Right forelimb (tissue), 1 donor: ENCODE measurements at regions not wholly inside any gene's neighbourhood (a gene's known extent, or its start where the extent isn't known, plus 50 kb on each side); places are given as distances from the start of the nearest gene placed in this dataset.

ENCODE experiments used
- DNase-seq: peaks from one replicate; pipeline ENCODE4 v3.0.0-alpha.2; 2018

DNA sequence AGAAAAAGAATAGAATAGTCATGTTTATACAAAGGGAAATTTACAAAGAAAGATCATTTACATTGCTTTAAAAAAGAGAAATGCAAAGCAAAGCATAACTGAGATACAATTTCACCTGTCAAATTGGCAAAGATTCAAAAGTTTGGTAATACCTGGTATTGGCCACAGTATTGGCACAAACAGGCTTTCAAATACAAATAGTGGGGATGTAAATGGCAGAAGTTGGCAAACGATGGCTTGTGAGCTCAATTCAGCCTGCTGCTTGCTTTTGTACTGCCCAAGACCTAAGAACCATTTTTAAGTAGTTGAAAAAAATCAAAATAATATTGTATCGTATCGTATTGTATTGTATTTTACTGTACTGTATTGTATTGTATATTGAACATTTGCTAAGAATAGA, 194.5 kb upstream of the JAG1 start:
- DNase-seq, result no peak

DNA sequence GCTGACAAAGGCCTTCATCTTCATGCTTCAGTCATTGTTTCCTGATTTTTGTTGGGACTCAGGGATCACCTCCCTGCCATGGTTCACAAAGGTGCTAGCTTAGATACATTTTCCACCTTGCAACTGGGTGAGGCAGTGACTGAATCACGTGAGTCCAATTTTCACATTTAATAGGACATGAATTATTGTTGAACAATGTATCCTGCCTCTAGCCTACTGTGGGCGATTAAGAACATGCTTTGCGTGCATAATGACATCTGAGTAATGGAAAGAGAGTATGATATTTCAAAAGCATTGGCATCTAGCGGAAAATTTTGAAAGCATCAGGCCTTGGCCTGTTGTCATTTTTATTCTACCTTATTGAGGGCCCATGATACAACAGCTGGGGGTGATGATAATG, 199.2 kb upstream of the JAG1 start:
- DNase-seq, result no peak

GRCh38 chr20:10875653-10876052, 201.9 kb upstream of the JAG1 start:
- DNase-seq, result no peak

DNA sequence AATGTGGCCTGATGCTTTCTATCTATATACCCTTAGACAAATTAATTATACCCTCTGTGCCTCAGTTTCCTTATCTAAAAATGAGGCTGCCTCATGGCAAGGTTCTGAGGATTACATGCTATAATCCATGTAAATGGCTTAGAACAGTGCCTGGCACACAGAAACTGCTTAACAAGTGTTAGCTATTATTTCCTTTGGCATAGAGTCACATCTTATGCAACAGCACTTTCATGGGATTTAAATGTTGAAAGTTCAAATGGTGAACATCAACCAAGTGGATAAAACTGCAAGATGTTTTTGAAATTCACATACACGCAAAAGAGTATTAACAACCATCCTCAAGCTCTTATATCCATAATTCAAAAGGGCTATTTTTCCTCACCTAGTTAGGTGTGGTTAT, 202.8 kb upstream of the JAG1 start:
- DNase-seq, result no peak

DNA sequence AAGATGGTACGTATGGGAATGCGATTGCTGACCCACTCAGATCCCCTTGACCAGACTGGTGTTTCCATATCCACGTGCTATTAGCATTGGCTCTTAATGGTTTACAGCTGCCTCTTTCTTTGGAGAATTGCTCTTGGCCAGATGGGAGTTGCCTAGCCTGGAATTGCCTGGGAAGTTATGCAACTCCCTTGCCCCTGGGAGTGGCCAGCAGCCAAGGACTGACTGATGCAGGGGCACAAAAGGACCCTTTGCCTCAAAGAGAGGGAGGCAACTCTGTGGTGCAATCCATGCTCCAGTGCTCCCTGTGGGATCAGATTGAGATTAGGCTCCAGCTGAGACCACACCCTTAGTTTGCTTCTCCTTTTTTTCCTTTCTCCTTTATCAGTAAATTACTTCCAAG, 203.5 kb upstream of the JAG1 start:
- DNase-seq, result no peak

DNA sequence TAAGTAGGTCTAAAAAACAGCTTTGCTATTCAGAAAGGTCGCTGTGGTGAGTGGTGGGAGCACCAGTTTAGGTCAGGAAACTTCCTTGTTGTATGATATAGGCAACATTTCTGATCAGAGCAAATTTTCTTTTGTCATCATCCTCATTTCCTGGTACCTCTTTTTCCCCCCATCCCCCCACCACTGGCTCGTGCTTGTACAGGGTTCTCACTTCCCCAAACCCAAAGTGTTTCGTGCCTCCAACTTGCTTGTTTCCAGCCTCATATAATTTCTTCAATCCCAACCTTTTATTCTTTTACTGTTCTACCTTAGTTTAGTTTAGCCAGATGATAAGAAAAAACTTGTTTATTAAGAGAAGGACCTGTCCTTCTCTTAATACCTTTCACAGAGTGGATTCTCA, 209.4 kb upstream of the JAG1 start:
- DNase-seq, result no peak

DNA sequence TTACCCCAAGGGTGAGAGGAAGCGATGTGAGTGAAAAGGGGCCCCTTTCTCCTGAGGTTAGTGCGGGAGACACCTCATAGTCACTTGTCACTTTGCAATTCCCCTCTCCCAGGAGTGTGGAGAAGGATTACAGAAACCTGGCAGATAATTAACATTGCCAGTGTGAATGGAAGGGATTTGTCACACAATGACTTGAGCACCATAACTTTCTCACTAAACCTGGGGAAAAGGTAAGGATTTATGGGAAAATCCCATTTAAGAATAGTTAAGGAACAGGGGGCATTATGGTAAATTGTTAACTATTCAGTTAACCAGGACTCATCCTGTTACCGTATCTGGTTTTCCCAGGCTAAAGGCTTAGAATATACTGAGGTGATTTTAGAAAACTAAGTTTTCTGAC, 219.5 kb upstream of the JAG1 start:
- no peak for DNase-seq

- no peak for DNase-seq
Observed at GRCh38 chr20:10897336-10897735, 223.5 kb upstream of the JAG1 start.

- DNase-seq, result no peak
Observed at GRCh38 chr20:10898552-10898951, 224.8 kb upstream of the JAG1 start.

GRCh38 chr20:10902174-10902573, 228.4 kb upstream of the JAG1 start:
- no peak for DNase-seq

GRCh38 chr20:10902576-10903282, 228.9 kb upstream of the JAG1 start:
- no peak for DNase-seq

DNA sequence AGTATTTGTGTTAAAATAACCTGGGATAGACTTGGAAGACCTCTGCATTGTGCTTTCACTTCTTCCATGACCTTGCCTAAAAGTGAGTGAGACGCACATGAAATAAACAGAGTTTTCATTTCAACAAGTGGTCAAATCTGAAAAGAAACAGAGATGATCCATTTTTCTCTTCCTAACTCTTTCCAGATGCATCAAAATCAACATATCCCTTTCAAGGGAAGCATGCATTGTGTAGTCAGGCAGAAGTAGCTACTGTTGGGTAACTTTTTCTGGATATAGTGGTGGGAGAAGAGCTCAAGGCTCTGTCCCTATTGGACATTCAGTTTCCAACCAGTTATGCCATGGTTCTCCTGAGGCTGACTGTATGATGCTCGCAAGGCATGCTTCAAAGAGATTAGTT, 233.0 kb upstream of the JAG1 start:
- no peak for DNase-seq

GRCh38 chr20:10909803-10910202, 236.0 kb upstream of the JAG1 start:
- no peak for DNase-seq

DNA sequence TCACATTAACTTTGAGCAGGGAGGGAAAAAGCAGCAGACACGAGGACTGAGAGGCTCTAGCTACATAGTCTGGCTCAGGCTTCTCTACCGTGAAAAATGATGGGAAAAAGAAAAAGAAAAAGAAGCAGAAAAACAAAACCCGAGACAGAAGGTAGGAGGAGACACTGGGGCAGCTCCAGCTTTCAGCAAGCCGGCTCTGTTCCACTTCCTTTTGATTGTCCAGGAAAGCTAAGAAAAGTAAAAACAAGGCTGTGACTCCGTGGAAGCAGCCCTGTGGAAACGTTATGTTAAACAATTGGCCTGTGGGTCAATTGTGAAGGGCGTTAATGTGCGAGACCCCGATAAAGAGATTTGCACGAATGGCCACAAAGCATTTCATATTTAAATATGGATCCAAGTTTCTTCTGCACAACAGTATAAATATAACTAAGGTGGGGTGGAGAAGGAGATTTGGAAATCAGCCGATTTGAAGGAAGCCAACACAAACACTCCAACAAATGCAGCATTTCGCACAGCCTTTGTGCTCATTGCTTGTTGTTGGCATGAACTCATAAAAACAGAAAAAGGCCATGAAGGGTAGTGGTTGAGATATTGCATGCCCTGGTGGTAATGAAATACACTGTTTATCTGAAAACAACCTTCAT, 236.9 kb upstream of the JAG1 start:
- DNase-seq, result no peak

DNA sequence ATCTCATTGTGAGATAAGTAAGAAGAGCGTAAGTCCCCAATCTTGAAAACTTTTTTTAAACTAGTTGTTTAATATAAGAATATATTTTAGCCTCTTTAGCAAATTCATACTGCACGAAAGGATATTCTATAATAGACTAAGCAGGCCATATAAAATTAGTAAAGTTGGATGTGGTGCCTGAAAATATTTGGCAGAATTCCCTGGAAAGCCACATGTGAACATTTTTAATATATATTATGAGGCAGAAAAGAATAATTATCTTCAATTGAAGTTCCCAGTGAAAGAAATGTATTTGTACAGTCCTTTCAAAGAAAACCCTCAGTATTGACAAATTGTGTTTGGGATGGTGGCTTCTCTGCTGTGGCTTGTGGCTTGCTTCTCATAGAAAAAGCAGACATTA, 237.5 kb upstream of the JAG1 start:
- DNase-seq, result no peak

- no peak for DNase-seq
Observed at GRCh38 chr20:10915815-10916214, 242.0 kb upstream of the JAG1 start.

DNA sequence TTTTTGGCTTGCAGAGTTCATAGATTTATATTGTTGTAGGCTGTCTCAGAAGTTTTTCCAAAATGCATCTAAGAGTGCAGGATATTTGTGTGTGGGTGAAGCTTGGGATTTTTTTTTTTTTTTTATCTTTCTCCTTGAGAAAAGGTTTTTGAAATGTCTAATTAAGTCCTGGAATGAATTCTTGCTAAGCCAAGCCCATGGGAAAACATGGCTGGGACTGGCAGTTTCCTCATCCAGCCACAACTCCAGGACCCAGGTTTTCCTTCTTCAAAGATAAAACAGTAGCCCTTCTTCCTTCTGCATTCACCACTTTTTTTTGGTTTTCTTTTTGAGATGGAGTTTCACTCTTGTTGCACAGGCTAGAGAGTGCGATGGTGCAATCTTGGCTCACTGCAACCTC, 242.5 kb upstream of the JAG1 start:
- no peak for DNase-seq

- no peak for DNase-seq
Observed at GRCh38 chr20:10917826-10918225, 244.0 kb upstream of the JAG1 start.

- no peak for DNase-seq
Observed at GRCh38 chr20:10919396-10920140, 245.8 kb upstream of the JAG1 start.

DNA sequence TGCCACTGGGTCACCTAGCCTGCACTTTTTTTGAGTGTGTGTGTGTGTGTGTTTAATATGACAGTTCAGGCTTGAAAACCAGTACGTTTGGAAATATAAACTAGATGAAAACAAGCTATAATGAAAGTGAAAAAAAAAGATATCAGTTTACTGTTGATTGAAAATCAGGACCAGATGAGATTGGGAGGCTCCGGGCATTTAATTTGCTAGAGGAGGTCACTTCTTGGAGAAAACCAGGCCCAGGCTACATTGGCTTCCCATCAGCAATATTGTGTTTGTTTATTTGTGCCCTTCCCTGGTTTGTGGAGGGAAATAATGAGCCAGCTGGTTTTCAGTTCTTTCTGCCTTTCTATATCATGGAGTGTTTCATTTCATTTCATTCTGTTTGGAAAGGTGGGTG, 246.6 kb upstream of the JAG1 start:
- no peak for DNase-seq

DNA sequence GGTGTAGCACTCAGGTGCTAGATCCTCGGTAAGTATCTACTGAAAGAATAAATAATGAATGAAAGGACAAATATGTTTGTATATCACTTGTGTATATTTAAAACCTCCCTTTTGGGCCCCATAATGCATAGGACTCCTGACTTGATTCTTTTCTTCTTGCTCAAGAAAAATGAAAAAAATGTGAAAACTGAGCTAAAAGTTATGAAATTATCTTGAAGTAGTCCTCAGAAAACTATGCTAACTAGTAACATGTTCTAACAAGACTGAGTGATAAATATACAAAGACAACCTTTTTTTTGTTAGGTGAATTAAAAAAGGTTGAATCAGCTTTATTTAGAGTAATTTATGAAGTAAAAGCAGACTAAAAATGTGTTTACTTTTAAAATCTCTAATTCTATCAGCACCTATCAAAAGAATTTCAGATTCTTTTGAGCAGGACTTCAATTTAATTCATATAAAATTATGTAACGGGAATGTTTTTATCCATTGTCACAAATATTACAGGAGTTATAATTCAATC, 247.8 kb upstream of the JAG1 start:
- no peak for DNase-seq

GRCh38 chr20:10922506-10922905, 248.7 kb upstream of the JAG1 start:
- no peak for DNase-seq

DNA sequence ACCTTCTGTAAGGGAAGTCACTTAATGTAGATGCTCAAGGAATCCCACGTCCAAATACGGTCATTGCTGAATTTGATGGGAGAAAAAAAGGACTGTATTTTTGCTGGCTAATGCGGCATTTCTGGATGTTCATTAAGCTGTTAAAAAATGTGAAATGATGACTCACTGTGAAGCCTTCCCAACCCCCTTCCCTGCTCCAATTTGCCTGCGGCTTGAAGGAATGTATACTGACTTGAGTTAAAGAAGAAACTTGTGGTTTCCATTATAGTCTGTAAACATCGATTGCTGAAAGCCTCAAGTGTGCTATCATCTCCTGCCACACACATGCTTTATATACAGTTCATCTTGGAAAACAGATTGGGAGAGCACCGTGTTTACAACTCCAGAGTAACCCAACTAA, 249.1 kb upstream of the JAG1 start:
- DNase-seq, result peak; percentile 58

- no peak for DNase-seq
Observed at GRCh38 chr20:10924644-10925201, 250.9 kb upstream of the JAG1 start.
